ENCODE measurements at regions not wholly inside any gene's neighbourhood (a gene's known extent, or its start where the extent isn't known, plus 50 kb on each side); places are given as distances from the start of the nearest gene placed in this dataset.
"Not testable (repeated sequence)": the region's sequence is repeated elsewhere in the genome, so short reads cannot be mapped to it uniquely, and the experiment has no call there.

DNA sequence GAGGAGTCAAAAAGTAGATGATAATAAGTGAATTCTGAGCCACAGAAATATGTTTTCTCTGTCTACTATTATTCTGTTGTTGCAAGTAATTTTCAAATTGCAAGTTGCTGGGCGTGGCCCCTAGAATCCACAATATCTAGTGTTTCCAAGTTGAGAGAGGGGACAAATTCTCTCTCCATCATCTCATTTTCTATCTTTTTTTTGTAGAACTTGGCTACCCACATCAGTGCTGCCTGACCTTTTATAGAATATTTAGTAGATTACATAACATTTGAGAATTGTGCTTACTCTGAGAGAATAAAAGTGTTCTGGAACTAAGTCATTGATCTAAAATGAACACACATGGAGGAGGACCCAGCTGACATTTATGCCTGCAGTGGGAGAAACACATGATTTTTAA is 110.9 kb upstream of the CSNK1A1L start:
- DNase-seq (ENCODE audit: low spot score) = no peak

GRCh38 chr13:37212826-37213225 is 107.4 kb upstream of the CSNK1A1L start:
- DNase-seq (ENCODE audit: low spot score) = no peak

- no peak for DNase-seq (ENCODE audit: low spot score)
Measured at GRCh38 chr13:37211487-37211886, 106.0 kb upstream of the CSNK1A1L start.

- no peak for DNase-seq (ENCODE audit: low spot score)
Measured at GRCh38 chr13:37209621-37210580, 104.4 kb upstream of the CSNK1A1L start.

DNA sequence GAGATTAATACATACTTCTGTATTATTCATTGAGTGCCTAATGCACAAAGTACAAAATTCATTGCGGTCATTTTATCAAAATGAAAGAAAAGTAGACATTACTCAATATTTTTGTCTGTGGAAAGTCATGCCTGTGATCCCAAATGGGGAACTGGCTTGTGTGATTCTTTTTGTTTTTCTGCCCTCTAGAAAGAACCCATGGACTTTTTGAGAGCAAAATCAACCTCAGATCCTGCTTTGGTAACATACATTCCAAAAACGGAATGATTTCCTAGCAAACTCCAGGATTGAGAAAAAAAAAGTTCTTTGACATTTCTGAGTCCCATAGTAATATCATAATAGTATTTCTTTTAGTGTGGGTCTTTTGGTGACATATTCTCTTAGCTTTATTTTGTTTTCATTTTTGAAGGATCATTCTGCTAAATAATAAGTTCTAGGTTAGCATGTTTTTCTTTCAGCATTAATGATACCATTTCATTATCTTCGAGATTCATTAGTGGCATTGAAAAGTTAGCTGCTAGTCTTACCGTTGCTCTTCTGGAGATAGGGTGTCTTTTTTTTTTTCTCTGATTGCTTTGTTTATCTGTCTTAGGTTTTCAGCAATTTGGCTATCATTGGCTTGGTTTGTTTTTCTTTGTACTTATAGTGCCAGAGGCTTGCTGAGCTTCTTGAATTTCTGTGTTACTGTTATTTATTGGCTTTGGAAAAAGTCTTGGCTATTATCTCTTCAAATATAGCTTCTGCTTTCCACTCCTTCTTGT is 102.4 kb upstream of the CSNK1A1L start:
- no peak for DNase-seq (ENCODE audit: low spot score)

GRCh38 chr13:37202264-37202663 is 96.8 kb upstream of the CSNK1A1L start:
- no peak for DNase-seq (ENCODE audit: low spot score)

- DNase-seq (ENCODE audit: low spot score) = no peak
Measured at GRCh38 chr13:37201081-37201480, 95.6 kb upstream of the CSNK1A1L start.

- DNase-seq (ENCODE audit: low spot score) = no peak
Measured at GRCh38 chr13:37198629-37199028, 93.2 kb upstream of the CSNK1A1L start.

- no peak for DNase-seq (ENCODE audit: low spot score)
Measured at GRCh38 chr13:37195621-37196020, 90.2 kb upstream of the CSNK1A1L start.

- DNase-seq (ENCODE audit: low spot score) = no peak
Measured at GRCh38 chr13:37194428-37194861, 89.0 kb upstream of the CSNK1A1L start.

- no peak for DNase-seq (ENCODE audit: low spot score)
Measured at GRCh38 chr13:37192956-37193355, 87.5 kb upstream of the CSNK1A1L start.

GRCh38 chr13:37187621-37188020 is 82.2 kb upstream of the CSNK1A1L start:
- DNase-seq (ENCODE audit: low spot score) = no peak

DNA sequence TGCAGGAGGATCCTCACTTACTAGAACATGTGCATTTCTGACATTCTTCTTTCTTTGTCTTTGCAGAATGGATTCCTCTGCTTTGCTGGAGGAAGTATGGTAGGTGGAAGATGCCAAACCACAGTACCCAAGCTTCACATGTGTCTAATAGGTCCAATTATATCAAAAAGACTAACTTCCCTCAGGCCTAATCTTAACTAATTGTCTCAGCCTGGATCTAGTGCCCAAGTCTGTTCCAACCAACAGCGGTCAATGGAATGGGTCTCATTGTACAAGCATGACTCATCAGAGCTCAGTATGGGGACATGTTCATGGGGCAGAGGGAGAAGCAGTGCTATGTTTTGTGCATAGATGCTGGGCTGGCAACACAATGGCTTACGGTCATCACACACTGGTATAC is 81.6 kb upstream of the CSNK1A1L start:
- no peak for DNase-seq (ENCODE audit: low spot score)

DNA sequence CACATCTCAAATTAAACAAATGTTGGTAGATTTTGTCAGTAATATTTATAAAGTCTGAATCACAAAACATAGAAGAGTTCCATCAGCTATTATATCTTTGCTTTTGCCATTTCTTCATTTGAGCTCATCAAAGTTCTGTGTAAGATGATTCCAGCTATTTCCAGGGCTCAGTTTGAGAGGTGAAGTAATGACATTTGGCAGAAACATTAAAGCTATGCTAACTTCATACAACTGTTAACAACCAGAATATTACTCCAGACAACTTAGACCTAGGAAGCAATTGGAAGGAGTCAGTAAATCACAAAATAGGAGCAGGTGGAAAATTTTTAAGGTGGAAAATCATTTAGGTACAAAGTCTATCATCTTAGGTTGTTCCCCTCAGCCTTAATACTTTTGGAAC is 76.2 kb upstream of the CSNK1A1L start:
- no peak for DNase-seq (ENCODE audit: low spot score)

GRCh38 chr13:37179645-37180044 is 74.2 kb upstream of the CSNK1A1L start:
- DNase-seq (ENCODE audit: low spot score) = no peak

- DNase-seq (ENCODE audit: low spot score) = no peak
Measured at GRCh38 chr13:37177125-37177524, 71.7 kb upstream of the CSNK1A1L start.

DNA sequence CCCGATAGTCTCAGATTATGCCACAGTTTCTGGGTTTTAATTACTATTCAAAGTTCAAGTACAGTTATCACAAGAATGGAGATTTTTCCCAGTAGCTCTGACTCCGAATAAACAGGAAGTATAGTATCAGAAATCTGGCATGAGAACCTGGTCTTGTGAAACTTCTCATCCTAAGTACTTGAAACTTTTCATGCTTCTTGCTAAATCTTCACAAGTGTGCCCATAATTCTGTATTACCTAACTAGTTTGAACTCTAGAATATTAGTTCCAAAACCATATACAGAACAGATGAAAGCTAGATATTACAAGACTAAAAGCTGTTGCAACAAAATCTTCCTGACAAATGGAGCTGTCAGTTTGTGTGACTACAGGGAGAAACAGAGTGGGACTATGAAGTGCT is 70.5 kb upstream of the CSNK1A1L start:
- no peak for DNase-seq (ENCODE audit: low spot score)

GRCh38 chr13:37173214-37173613 is 67.8 kb upstream of the CSNK1A1L start:
- DNase-seq (ENCODE audit: low spot score) = no peak

DNA sequence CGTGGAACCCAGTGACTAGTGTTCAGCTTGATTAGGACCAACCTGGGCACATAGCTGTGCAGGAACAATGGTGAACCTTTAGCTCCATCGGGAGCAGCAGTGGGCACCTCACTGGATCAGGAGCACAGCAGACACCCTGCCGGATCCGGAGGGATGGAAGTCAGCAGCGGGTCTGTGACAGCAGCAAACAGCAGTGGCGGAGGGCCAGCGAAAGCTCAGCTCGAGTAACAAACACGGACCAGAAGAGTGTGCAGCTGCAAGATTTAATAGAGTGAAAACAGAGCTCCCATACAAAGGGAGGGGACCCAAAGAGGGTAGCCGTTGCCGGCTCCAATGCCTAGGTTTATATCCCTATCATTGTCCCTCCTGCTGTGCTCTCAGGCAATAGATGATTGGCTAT is 66.8 kb upstream of the CSNK1A1L start:
- not testable (repeated sequence) for DNase-seq (ENCODE audit: low spot score)

GRCh38 chr13:37168926-37169325 is 63.5 kb upstream of the CSNK1A1L start:
- no peak for DNase-seq (ENCODE audit: low spot score)

DNA sequence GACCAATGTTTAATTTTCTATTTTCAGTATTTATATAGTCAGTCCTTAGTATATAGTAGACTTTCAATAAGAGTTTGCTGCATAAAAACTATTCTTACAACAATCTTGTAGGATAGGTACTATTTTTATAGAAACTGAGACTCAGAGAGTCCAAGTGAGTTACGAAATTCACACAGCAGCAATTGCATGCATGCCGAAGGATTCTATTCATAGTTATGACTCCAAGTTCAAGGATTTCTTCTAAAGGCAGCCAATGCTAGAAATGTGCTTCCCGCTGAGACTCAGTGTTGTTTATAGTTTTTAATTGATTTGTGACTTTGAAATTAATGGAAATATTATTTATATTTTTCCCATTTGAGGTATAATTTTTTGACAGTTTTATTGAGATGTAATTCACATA is 62.7 kb upstream of the CSNK1A1L start:
- no peak for DNase-seq (ENCODE audit: low spot score)

GRCh38 chr13:37164635-37165034 is 59.2 kb upstream of the CSNK1A1L start:
- DNase-seq (ENCODE audit: low spot score) = no peak

- no peak for DNase-seq (ENCODE audit: low spot score)
Measured at GRCh38 chr13:37163641-37164265, 58.3 kb upstream of the CSNK1A1L start.

All from D341Med (cell line).